ENCODE measurements at regions not wholly inside any gene's neighbourhood (a gene's known extent, or its start where the extent isn't known, plus 50 kb on each side); places are given as distances from the start of the nearest gene placed in this dataset.

GRCh38 chr5:174355208-174355612 lies 309.7 kb downstream of the NSG2 start:
- no peak overlapping the region for H3K4me3 ChIP-seq
- no peak overlapping the region for H3K27ac ChIP-seq
- H3K4me1 ChIP-seq = no peaks in the 10 kb centered on the region
- no peaks in the 10 kb centered on the region for H3K36me3 ChIP-seq (replicated peaks in 1 of 2; ENCODE audit: insufficient read depth in 1 of 2, low read depth in 2 of 2)
- TF ChIP-seq POLR2A (IDR thresholded peaks at IDR 0.05) = no peak
- TF ChIP-seq, protein P1, sequence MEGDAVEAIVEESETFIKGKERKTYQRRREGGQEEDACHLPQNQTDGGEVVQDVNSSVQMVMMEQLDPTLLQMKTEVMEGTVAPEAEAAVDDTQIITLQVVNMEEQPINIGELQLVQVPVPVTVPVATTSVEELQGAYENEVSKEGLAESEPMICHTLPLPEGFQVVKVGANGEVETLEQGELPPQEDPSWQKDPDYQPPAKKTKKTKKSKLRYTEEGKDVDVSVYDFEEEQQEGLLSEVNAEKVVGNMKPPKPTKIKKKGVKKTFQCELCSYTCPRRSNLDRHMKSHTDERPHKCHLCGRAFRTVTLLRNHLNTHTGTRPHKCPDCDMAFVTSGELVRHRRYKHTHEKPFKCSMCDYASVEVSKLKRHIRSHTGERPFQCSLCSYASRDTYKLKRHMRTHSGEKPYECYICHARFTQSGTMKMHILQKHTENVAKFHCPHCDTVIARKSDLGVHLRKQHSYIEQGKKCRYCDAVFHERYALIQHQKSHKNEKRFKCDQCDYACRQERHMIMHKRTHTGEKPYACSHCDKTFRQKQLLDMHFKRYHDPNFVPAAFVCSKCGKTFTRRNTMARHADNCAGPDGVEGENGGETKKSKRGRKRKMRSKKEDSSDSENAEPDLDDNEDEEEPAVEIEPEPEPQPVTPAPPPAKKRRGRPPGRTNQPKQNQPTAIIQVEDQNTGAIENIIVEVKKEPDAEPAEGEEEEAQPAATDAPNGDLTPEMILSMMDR (IDR thresholded peaks at IDR 0.05) = no peak
- peak; percentile 12 for ATAC-seq
- no peaks in the 10 kb centered on the region for H3K27me3 ChIP-seq
- intact Hi-C loops (cut with DNase I) = no loop called here
- H3K9me3 ChIP-seq = no peaks in the 10 kb centered on the region
- WGBS, 2 donors = 63 to 67% methylated on average over 2 of the region's 2 CpGs
- DNase-seq = peak in 1 of 4 donors; percentile 3

DNA sequence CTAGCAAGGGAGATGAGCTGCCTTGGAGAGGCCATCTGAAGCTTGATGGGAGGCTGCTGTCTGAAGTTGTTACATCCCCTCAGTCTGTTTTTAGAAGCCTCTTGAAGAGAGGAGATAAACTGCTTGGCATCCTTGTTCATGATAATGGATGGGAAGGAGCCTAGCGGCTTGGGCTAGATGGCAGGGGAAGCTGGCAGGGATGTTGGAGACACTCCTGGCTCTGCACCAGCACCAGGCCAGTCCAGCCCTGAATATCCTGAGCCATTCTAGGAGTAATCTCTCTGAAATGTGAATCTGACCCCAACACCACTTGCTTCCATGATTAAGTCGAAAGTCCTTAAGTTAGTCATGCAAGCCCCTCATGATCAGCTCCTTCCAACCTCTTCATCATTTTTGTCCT lies 310.5 kb downstream of the NSG2 start:
- Histone ChIP-seq H3K4me1 (no peaks in the 10 kb centered on the region), H3K4me3 (no peak overlapping the region), H3K9me3 (no peaks in the 10 kb centered on the region), H3K27ac (no peak overlapping the region), H3K27me3 (no peaks in the 10 kb centered on the region), H3K36me3 (replicated peaks in 1 of 2; ENCODE audit: insufficient read depth in 1 of 2, low read depth in 2 of 2) (no peaks in the 10 kb centered on the region)
- TF ChIP-seq, protein P1 (IDR thresholded peaks at IDR 0.05) = no peak
- TF ChIP-seq POLR2A (IDR thresholded peaks at IDR 0.05) = no peak
- intact Hi-C loops (cut with DNase I) = no loop called here
- DNase-seq (no peak), ATAC-seq (no peak)
- WGBS, 2 donors = 72 to 91% methylated on average over 2 of the region's 2 CpGs

DNA sequence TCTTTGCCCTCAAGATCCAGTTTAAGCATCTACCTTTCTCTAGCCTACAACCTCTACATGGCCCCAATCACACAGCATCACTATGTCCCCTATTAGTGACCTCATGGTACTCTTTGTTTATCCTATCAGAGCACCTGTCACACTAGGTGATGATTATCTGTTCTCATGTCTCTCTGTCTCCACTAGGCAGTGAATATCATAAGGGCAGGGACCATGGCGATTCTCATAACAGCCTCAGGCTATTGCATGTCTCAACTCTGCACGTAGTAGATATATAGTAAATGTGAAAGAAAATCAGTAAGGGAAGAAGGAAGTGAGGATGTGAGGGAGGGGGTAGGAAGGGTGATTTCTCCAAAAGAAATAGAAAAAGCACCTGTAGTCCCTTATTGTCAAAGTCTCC lies 311.0 kb downstream of the NSG2 start:
- intact Hi-C loops (cut with DNase I) = no loop called here
- 64 to 83% methylated on average over 2 of the region's 2 CpGs for WGBS, 2 donors

GRCh38 chr5:174358276-174358675 lies 312.8 kb downstream of the NSG2 start:
- Histone ChIP-seq H3K4me3 (no peak overlapping the region), H3K4me1 (no peaks in the 10 kb centered on the region), H3K36me3 (replicated peaks in 1 of 2; ENCODE audit: insufficient read depth in 1 of 2, low read depth in 2 of 2) (no peaks in the 10 kb centered on the region), H3K27ac (no peak overlapping the region), H3K27me3 (no peaks in the 10 kb centered on the region), H3K9me3 (peaks cover 0 to 5% (median 5%) of the 10 kb centered on the region in 3 donors)
- intact Hi-C loops (cut with DNase I) = no loop called here
- WGBS, 2 donors = 66 to 71% methylated on average over 3 of the region's 3 CpGs
- no peak for ATAC-seq
- no peak for DNase-seq
- TF ChIP-seq, protein P1 (IDR thresholded peaks at IDR 0.05) = no peak
- TF ChIP-seq POLR2A (IDR thresholded peaks at IDR 0.05) = no peak

More for the DNA sequence above, 311.0 kb downstream of the NSG2 start:
- ATAC-seq = no peak
- H3K36me3 ChIP-seq (replicated peaks in 1 of 2; ENCODE audit: insufficient read depth in 1 of 2, low read depth in 2 of 2) = no peaks in the 10 kb centered on the region
- no peaks in the 10 kb centered on the region for H3K4me1 ChIP-seq
- no peaks in the 10 kb centered on the region for H3K9me3 ChIP-seq
- no peak overlapping the region for H3K4me3 ChIP-seq
- H3K27me3 ChIP-seq = no peaks in the 10 kb centered on the region
- H3K27ac ChIP-seq = no peak overlapping the region
- DNase-seq = no peak
- TF ChIP-seq POLR2A (IDR thresholded peaks at IDR 0.05) = no peak
- TF ChIP-seq, protein P1 (IDR thresholded peaks at IDR 0.05) = no peak

GRCh38 chr5:174359071-174359470 lies 313.6 kb downstream of the NSG2 start:
- TF ChIP-seq, protein P1 (IDR thresholded peaks at IDR 0.05) = no peak
- no peak for TF ChIP-seq POLR2A (IDR thresholded peaks at IDR 0.05)
- Histone ChIP-seq H3K9me3 (peaks cover 0 to 5% (median 5%) of the 10 kb centered on the region in 3 donors), H3K4me3 (no peak overlapping the region), H3K27ac (no peak overlapping the region), H3K4me1 (no peaks in the 10 kb centered on the region), H3K36me3 (replicated peaks in 1 of 2; ENCODE audit: insufficient read depth in 1 of 2, low read depth in 2 of 2) (no peaks in the 10 kb centered on the region), H3K27me3 (no peaks in the 10 kb centered on the region)
- 58 to 73% methylated on average over 4 of the region's 4 CpGs for WGBS, 2 donors
- DNase-seq (no peak), ATAC-seq (no peak)
- intact Hi-C loops (cut with DNase I) = no loop called here

All from body of pancreas (tissue), 4 donors.